ENCODE measurements at regions not wholly inside any gene's neighbourhood (a gene's known extent, or its start where the extent isn't known, plus 50 kb on each side); places are given as distances from the start of the nearest gene placed in this dataset.

DNA sequence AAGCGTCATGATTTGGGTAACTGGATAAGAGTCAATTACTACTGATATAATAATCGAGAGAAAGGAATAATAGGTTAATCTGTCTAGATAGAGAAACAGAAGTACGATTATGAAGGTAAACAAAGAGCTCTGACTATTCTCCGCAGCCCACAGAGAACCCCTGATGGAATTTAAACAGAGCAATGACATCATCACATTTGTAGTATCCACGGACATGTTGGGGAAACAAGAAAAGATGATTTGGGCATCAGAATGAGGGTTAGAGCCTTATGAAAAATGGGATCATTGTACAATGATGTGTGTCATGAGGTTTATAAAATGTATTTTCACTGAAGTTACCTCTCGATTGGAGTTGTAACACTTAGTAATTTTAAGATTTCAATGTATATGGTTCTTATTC, 129.9 kb downstream of the DTHD1 start:
- TF ChIP-seq CTCF (IDR thresholded peaks at IDR 0.05; ENCODE audit: low read depth, low read length), result no peak
- TF ChIP-seq MAX (IDR thresholded peaks at IDR 0.05; ENCODE audit: low read depth, low read length), result no peak
- TF ChIP-seq POLR2A (IDR thresholded peaks at IDR 0.05; ENCODE audit: extremely low read depth, insufficient read length), result no peak
- no peak for TF ChIP-seq MYC (IDR thresholded peaks at IDR 0.05; ENCODE audit: low read depth, low read length)

Measured in NB4 (cell line).